GM10266 (cell line): ENCODE measurements at regions not wholly inside any gene's neighbourhood (a gene's known extent, or its start where the extent isn't known, plus 50 kb on each side); places are given as distances from the start of the nearest gene placed in this dataset.

Experiments
- DNase-seq: peaks from one replicate; pipeline ENCODE4 v3.0.0; 2012; ENCODE audit errors: extremely low spot score
- TF ChIP-seq, protein P1 (sequence below): IDR thresholded peaks from 2 replicates; pipeline ENCODE4 v1.5.1; 2012; ENCODE audit warnings: mild to moderate bottlenecking, low read depth; ENCODE audit not compliant: control insufficient read depth, insufficient read depth; ENCODE audit errors: missing control alignments

DNA sequence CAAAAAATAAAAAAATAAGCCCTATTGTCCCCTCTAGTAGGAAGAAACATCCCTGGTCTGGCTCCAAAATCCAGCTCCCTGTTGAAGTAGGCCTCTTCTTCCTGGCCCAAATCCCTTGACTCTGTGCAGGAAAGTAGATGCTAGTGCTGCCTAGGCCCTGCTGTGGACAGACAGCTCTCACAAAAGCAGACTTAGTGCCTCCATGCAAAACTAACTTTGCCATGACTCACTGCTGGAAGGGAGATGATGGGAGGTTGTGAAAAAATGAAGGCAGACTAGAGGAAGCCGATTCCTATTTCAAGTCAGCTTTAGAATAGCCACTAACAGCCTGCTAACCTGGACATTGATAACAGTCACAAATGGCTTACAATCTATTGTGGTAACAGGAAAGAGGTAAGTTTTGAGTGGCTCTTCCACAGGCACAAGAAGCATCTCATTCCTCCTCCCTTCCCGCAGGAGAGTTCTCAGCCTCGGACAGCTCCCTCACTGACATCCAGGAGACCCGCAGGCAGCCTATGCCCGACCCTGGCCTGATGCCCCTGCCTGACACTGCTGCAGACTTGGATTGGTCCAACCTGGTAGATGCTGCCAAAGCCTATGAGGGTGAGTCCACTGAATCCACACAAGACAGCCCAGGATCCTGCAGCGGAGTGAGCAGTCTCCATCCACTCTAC, 198.9 kb upstream of the RGS6 start:
- DNase-seq: no peak
- TF ChIP-seq, protein P1, sequence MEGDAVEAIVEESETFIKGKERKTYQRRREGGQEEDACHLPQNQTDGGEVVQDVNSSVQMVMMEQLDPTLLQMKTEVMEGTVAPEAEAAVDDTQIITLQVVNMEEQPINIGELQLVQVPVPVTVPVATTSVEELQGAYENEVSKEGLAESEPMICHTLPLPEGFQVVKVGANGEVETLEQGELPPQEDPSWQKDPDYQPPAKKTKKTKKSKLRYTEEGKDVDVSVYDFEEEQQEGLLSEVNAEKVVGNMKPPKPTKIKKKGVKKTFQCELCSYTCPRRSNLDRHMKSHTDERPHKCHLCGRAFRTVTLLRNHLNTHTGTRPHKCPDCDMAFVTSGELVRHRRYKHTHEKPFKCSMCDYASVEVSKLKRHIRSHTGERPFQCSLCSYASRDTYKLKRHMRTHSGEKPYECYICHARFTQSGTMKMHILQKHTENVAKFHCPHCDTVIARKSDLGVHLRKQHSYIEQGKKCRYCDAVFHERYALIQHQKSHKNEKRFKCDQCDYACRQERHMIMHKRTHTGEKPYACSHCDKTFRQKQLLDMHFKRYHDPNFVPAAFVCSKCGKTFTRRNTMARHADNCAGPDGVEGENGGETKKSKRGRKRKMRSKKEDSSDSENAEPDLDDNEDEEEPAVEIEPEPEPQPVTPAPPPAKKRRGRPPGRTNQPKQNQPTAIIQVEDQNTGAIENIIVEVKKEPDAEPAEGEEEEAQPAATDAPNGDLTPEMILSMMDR: no peak

DNA sequence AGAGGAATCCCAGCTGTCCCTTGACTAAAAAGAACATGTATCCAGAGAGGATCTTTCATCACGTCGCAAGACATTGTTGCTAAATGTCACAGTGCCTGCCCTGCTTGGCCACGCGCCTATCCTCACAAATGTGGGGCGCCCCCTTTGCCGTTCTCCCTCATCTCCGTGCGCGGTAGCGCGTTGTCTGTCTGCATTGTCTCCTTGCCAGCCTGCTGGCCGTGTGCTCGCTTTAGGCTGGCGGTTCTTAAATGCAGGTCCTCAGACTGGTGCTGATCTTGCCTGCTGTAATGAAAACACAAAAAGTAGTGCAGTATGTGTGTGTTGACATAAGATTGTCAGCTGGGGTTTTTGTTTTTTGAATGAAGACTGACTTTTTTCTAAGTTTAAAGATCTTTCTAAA, 198.2 kb upstream of the RGS6 start:
- DNase-seq: no peak
- TF ChIP-seq, protein P1: no peak

DNA sequence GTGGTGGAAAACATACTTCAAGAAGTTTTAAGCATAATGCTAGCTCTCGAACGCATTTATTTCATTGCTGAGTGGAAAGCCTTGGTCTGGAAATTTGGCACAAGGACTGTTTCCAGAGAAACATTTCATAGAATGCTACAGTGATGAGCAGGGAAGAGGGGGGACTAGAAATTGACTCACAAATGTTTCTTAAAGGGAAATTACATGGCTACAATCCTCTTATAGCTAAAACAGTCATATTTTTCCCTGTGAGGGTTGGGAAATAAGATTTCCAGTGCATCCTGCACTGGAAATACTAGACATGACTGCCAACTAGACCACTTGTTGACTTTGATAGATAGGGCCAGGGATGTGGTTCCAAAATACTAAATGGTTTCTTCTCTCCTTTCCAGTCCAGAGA, 197.3 kb upstream of the RGS6 start:
- TF ChIP-seq, protein P1: no peak
- no peak for DNase-seq

DNA sequence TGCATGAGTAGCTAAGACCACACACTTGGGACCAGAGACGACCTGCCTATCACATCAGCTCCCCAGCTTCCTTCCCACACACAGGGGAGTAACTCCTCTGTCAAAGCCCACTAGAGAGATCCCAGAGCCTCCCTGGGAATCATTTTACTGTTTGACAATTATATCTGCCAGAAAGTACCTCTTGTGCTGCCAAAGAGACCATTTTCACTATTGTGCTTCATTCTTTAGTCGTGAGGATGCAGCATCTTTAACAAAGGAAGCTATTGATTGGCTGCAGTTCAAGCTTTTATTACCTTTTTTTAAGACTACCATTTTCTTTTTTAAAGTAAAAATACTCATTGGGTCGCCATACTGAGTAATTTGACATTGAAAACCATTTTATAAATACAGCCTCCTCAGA, 194.5 kb upstream of the RGS6 start:
- no peak for DNase-seq
- TF ChIP-seq, protein P1: no peak

DNA sequence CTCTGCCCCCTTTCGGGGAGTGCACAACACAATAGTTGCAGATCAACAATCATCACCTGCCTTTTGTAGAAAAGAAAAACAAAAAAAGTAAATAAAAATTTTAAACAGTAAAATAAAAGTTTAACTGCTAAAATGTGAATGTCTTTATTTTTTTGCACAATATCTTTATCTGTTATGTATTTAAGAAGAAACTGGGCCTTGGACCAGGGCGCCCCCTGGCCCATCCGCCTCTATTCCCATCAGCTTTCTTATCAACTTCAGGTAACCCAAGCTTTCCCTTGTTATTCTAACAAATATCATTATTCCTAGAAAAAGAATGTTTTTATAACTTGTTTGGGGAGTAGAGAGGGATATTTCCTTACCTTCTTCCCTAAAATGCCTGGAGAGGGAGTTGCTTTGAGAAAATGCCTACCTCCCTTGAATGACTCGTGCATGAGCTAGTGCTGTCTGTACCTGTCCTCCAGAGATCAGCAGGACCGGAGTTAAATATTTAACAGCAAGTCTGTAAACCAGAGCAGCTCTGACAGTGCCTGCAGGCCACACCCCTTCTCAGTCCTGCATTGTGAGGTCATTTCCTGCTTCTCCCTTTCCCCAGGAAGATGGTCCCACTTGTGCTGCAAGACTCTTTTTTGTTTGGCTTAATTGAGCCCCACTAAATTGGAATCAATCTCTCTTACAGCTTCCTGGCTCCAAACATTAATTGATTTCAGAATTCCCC, 192.8 kb upstream of the RGS6 start:
- no peak for DNase-seq
- TF ChIP-seq, protein P1: peak; percentile 8

DNA sequence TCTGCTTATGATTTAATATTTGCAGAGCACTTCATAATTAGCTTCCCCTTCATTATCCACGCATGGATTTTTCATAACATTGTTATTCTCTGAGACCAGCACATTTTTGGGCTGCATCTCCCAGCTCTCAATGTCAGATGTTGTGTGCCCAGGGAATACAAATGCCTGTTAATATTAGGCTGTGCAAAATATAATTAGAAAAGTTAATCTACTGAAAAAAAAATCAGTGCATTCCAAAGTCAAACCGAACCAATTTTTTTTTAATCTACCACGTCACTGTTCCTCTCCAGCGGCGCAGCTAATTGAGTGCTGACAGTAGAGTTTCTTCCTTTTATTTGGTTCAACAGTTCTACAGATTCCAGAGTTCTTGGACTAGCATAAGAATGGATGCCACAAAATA, 191.0 kb upstream of the RGS6 start:
- DNase-seq: no peak
- TF ChIP-seq, protein P1: no peak

DNA sequence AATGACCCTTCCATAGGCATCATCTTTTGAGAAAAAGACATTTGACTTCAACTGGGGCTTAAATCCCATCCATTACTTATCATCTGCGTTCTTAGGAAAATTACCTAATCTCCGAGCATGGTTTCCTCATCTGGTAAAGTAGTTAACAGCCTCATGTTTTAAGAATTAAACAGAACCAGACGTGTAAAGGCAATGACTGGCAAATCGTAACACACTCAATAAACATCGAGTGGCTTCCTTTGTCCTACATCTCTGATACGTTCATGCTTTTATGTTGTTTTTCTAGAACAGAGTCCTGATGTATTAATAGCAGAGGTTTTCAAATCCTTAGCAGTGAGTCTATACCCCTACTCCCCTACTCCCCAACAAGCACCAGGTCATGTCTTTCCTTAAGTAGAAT, 189.7 kb upstream of the RGS6 start:
- TF ChIP-seq, protein P1: no peak
- DNase-seq: no peak
